Sciatic nerve (tissue), 2 donors: ENCODE measurements at regions not wholly inside any gene's neighbourhood (a gene's known extent, or its start where the extent isn't known, plus 50 kb on each side); places are given as distances from the start of the nearest gene placed in this dataset.
"Not testable (repeated sequence)": the region's sequence is repeated elsewhere in the genome, so short reads cannot be mapped to it uniquely, and the experiment has no call there.

Source experiments
- ATAC-seq: fragments of 200-7000 bp; cut with Tn5 transposase; one replicate; pipeline ENCODE4 v1.9.1; 2020; ENCODE audit warnings: mild to moderate bottlenecking, moderate library complexity
- DNase-seq: peaks from one replicate; pipeline ENCODE4 v3.0.0-alpha.2; 2020; ENCODE audit warnings: low spot score
- intact Hi-C: fragments of 100-400 bp; cut with DNase I; formaldehyde crosslinking; loops from one replicate; pipeline ENCODE4 v1.14.2; 2022
- donor health status: DM: no; HTN: no; CAD: no.
- donor health status: DM: no; HTN: no; CAD: no.

DNA sequence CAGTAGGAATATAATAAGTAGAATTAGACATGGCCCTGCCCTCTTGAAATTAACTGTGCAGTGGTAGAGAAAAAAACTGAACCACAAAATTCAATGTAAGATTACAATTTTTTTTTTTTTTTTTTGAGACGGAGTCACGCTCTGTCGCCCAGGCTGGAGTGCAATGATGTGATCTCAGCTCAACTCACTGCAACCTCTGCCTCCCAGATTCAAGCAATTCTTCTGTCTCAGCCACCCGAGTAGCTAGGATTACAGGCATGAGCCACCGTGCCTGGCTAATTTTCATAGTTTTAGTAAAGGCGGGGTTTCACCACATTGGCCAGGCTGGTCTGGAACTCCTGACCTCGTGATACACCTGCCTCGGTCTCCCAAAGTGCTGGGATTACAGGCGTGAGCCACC is 864.3 kb downstream of the EFNB2 start:
- DNase-seq, intact Hi-C loops, ATAC-seq: not testable (repeated sequence)

- intact Hi-C loops = no loop called here
- ATAC-seq (no peak), DNase-seq (no peak)
These were observed 865.1 kb downstream of the EFNB2 start for GRCh38 chr13:105670179-105670990.

GRCh38 chr13:105665284-105665683 is 870.2 kb downstream of the EFNB2 start:
- DNase-seq (no peak), ATAC-seq (no peak)
- intact Hi-C loops = no loop called here

DNA sequence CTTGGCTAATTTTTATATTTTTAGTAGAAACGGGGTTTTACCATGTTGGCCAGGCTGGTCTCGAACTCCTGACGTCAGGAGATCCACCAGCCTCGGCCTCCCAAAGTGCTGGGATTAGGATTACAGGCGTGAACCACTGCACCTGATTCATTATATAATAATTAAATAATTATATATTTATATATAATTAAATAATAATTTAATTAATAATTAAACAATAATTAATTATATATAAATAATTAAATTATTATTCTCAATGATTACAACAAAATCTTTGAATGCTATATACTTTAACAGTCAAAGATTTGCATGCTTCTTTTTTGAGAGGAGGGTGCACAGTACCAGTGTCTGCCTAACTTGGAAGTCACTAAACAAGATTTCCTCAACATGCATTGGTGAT is 872.3 kb downstream of the EFNB2 start:
- intact Hi-C loops = no loop called here
- DNase-seq (no peak), ATAC-seq (no peak)

GRCh38 chr13:105660561-105660960 is 874.9 kb downstream of the EFNB2 start:
- intact Hi-C loops = no loop called here
- ATAC-seq (no peak), DNase-seq (no peak)

DNA sequence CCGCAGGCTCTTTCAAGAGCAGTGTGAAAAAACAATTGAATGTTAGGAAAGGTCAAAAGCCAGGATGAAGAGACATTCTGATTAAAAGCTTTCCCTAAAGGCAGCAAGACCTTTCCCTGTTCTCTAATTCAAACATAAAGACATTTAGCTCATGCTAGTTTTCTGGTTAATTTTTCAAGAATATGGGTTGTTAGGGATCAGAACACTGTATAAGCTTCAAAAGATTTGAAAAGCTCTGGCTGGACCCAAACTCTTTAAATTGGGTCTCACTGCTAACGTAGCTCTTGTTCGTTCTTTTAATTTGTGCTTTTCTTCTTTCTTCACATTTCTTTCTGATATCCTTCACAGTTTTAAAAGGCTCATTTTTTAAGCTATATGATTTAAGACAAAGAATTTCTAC is 877.0 kb downstream of the EFNB2 start:
- no peak for DNase-seq
- intact Hi-C loops = loop anchor here (5.0 kb wide), 1 partner anchor 94 kb away; no protein-coding TSS in a partner anchor
- no peak for ATAC-seq

- DNase-seq (no peak), ATAC-seq (no peak)
- intact Hi-C loops = loop anchor here (5.0 kb wide), 1 partner anchor 97 kb away; no protein-coding TSS in a partner anchor
These were observed 880.4 kb downstream of the EFNB2 start for GRCh38 chr13:105655046-105655445.

DNA sequence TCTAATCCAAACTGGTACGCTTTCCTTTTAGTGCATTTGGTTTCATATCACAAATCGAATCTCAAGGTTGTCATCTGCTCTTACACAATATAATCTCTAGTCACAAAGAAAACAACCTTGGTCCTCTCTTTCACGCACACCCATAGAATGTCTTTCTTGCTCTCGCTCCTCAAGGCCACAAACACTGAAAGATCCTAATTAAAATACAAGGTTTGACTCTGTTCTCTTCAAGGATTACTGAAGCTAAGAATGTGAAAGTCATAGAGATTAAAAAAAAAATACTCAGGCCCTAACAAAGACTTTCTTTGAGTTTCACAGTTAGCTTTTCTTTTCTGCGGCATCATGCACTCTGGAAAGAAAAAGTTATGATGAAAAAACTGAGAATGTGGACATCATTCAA is 891.5 kb downstream of the EFNB2 start:
- DNase-seq (no peak), ATAC-seq (no peak)
- intact Hi-C loops = no loop called here

DNA sequence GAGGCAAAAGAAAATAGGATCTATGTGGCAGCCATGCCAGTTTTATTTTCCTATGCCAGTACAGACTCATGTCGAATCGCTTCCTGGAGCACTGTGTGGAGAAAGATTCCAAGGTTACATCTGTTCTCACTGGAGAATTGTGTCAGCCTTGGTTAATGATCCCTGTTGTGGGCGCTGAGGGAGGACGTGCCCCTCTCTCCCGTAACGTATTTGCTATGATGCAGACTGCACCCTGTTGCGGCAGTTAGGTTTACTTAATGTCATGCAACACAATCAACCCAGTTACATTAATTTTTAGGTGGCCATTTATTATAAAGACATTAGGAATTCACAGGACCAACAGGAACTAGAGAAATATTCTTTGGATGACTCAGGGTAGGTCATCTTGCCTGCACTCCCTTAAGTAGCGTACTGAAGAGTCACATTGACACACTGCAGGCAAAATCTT is 892.9 kb downstream of the EFNB2 start:
- intact Hi-C loops = no loop called here
- DNase-seq (no peak), ATAC-seq (no peak)

GRCh38 chr13:105641121-105641520 is 894.3 kb downstream of the EFNB2 start:
- intact Hi-C loops = no loop called here
- ATAC-seq (no peak), DNase-seq (no peak)

- ATAC-seq (no peak), DNase-seq (no peak)
- intact Hi-C loops = no loop called here
These were observed 897.0 kb downstream of the EFNB2 start for GRCh38 chr13:105638426-105638825.

GRCh38 chr13:105634059-105634458 is 901.4 kb downstream of the EFNB2 start:
- ATAC-seq (no peak), DNase-seq (no peak)
- intact Hi-C loops = no loop called here

- intact Hi-C loops = no loop called here
- no peak for ATAC-seq
- no peak for DNase-seq
These were observed 905.0 kb downstream of the EFNB2 start for GRCh38 chr13:105630431-105630830.

DNA sequence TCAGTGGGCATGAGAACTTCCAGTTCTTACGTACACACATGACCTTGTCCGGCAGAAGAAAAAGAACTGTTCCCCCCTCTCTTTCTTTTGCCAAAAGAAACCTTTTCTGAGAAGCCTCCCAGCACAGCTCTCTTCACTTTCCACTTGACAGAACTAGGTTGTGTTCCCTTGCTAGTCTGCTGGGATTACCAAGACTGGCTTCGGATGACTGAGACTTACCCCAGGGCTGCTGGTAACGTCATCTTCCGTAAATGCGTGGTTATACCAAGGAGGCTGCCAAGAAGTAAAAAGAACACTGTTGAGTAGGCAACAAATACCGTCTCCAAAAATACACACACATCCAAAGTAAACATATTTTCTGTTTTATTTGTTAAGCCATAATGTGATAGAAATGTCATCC is 908.2 kb downstream of the EFNB2 start:
- DNase-seq (no peak), ATAC-seq (peak; percentile 90)
- intact Hi-C loops = no loop called here

GRCh38 chr13:105625691-105626090 is 909.8 kb downstream of the EFNB2 start:
- ATAC-seq (no peak), DNase-seq (no peak)
- intact Hi-C loops = no loop called here

DNA sequence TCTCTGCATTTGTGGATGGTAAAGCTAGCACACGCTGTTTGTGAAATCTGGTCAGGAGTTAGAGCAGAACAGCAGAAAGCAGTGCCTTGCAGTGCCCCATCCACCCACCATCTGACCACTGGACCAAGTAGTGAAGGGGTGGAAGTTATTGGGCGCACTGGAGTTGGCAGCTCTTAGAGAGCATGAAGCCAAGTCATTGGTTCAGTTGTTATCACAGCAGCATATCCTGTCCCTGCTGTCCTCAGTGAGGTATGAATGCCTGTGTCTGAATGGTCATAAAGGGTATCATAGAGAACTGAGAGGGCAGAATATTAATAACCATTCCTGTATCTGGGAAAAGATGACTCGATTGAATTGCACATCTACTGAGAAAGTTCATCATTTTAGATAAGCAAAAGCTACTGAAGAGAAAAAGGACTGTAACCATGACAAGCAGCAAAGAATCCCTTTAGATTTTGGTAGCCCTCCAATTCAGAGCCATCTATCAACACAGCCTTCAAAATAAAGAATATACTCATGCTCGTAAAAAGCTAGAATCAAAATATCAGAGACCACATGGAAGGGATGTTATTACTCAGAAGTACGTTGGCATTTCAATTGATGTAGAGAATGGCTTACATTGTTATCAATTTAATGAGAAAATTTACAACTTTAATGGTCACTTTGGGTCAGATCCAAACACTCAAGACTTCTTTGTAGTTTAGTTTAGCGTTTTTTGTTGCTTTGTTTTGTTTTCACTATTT is 919.0 kb downstream of the EFNB2 start:
- DNase-seq = no peak
- no peak for ATAC-seq
- intact Hi-C loops = no loop called here

DNA sequence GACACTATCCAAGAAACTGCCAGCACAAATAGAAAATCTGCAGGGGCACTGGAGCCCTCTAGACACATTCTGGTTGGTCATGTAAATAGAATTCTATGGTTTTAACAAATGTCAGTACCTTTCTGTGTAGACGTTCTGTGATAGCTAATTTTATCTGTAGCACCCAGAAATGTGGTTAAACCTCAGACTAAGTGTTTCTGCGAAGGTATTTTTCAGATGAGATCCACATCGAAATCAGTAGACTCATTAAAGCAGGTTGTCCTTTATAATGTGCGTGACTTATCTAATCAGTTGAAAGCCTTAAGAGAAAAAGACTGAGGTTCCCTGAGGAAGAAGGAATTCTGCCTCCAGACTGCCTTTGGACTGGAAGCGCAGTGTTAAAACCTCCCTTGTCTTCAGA is 922.9 kb downstream of the EFNB2 start:
- DNase-seq (no peak), ATAC-seq (no peak)
- intact Hi-C loops = no loop called here

DNA sequence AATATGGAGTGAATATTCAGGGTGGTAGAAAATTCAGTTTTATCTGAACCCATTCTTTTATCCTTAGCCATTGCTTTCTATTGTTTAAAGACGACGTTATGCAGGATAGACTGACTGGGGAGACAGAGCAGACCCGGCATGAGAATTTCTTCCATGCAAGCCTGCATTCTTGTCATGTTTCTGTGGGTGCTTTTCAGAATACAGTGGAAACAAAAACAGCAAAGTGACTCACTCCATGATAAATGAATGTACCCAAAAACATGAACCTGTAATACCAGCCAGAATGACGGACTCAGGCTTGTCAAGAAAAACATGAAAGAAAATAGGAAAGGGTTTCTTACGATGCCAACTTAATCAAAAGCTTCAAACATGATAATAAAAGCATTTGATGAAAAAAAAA is 924.0 kb downstream of the EFNB2 start:
- DNase-seq (no peak), ATAC-seq (no peak)
- intact Hi-C loops = no loop called here

DNA sequence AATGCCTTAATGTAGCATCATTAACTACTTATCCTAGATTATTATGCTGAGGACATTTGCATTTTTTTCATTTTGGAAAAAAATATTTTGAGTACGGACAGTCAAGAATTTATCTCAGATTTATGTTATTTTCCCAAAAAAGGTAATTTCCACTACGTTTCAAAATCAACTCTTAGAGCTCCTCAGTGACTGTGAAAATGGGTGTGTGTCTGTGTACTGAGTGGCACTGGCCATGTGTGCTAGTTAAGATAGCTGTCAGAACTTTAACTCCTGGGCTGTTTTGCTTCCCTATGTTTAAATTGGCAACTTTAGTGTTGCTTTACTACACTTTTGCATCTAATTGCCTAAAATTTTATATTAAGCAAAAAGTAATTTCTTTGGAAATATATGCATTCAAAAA is 927.4 kb downstream of the EFNB2 start:
- ATAC-seq = no peak
- intact Hi-C loops = no loop called here

DNA sequence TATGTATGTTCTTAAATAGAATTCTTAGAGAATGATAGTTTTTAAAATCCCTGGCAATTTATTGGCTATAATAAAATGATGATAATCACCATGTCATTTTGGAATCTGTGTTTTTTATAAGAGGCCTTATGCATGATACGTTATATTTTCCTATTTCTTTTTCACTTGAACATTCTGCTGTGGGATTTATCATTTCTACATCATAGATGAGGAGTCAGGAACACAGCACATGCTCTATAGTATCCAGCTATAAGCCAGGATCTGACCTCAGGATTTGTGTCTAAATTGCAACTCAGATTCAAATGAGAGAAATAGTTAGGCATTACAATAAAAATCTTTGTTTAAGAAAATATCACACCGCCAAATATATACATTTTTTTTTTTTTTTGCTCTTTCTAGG is 928.0 kb downstream of the EFNB2 start:
- DNase-seq = no peak
- no peak for ATAC-seq
- intact Hi-C loops = no loop called here

More for the DNA sequence above, 927.4 kb downstream of the EFNB2 start:
- DNase-seq = no peak
